ENCODE measurements at regions not wholly inside any gene's neighbourhood (a gene's known extent, or its start where the extent isn't known, plus 50 kb on each side); places are given as distances from the start of the nearest gene placed in this dataset.
"Not testable (repeated sequence)": the region's sequence is repeated elsewhere in the genome, so short reads cannot be mapped to it uniquely, and the experiment has no call there.

GRCh38 chr2:89797320-89798038 is 1106.0 kb downstream of the RPIA start:
- no peak for DNase-seq

GRCh38 chr2:89801207-89801606 is 1109.7 kb downstream of the RPIA start:
- DNase-seq, result not testable (repeated sequence)

DNA sequence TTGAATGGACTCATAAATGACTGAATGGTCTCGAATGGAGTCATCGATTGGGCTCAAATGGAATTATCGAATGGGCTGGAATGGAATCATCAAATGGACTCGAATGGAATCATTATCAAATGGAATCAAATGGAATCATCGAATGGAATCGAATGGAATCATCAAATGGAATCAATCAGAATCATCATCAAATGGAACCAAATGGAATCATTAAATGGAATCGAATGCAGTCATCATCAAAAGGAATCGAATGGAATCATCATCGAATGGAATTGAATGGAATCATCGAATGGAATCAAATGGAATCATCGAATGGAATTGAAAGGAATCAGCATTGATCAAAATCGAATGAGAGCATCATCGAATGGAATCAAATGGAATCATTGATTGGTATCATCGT is 1114.9 kb downstream of the RPIA start:
- DNase-seq, result not testable (repeated sequence)

GRCh38 chr2:89811295-89811694 is 1119.8 kb downstream of the RPIA start:
- DNase-seq, result no peak

GRCh38 chr2:89811910-89812309 is 1120.4 kb downstream of the RPIA start:
- DNase-seq, result not testable (repeated sequence)

DNA sequence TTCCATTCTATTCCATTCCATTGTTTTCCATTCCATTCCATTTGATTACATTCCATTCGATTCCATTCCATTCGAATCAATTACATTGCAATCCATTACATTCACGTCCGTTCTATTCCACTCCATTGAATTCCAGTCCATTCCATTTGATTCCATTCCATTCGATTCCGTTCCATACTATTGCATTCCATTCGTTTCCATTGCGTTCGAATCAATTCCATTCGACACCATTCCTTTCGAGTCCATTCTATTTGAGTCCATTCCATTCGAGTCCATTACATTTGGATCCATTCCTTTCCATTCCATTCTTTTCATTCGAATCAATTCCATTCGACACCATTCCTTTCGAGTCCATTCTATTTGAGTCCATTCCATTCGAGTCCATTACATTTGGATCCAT is 1122.9 kb downstream of the RPIA start:
- not testable (repeated sequence) for DNase-seq

DNA sequence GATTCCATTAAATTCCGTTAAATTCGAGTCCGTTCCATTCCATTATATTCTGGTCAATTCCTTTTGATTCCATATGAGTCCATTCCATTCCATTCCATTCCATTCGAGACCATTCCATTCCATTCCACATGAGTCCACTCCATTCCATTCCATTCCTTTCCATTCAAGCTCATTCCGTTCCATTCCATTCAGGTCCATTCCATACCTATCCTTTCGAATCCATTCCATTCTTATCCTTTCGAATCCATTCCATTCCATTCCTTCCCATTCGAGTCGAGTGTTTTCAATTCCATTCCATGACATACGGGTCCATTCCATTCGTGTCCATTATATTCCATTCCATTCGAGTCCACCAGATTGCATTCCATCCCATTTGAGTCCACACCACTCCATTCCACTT is 1127.4 kb downstream of the RPIA start:
- DNase-seq, result no peak

DNA sequence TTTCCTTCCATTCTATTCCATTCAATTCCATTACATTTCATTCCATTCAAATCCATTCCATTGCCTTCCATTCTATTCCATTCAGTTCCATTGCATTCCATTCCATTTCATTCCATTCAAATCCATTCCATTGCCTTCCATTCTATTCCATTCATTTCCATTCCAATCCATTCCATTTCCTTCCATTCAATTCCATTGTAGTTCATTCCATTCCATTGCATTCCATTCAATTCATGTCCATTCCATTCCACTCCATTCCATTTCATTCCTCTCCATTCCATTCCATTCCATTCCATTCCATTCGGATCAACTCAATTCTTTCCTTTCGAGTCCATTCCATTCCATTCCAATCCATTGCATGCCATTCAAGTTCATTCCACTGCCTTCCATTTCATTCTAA is 1128.3 kb downstream of the RPIA start:
- no peak for DNase-seq

DNA sequence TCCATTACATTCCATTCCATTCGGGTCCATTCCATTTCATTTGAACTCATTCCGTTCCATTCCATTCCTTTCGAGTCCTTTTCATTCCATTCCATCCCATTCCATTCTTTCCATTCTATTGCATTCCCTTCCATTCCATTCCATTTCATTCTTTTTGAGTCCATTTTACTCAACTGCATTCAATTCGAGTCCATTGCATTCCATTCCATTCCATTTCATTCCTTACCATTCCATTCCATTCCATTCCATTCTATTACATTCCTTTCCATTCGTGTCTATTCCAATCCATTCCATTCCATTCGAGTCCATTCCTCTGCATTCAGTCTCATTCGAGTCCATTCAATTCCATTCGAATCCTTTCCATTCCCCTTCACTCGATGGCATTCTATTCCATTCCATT is 1128.8 kb downstream of the RPIA start:
- no peak for DNase-seq

- no peak for DNase-seq
Observed at GRCh38 chr2:89821455-89821945, 1130.0 kb downstream of the RPIA start.

DNA sequence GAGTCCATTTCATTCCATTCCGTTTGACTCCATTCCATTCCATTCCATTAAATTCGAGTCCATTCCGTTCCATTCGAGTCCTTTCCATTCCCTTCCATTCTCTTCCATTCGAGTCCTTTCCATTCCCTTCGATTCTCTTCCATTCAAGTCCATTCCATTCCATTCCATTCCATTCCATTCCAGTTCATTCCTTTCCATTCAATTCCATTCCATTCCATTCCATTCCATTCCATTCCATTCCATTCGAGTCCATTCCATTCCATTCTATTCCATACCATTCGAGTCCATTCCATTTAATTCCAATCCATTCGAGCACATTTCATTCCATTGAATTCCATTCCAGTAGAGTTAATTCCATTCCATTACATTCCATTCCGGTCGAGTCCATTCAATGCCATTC is 1130.9 kb downstream of the RPIA start:
- not testable (repeated sequence) for DNase-seq

GRCh38 chr2:89823556-89823955 is 1132.1 kb downstream of the RPIA start:
- no peak for DNase-seq

GRCh38 chr2:89825034-89825433 is 1133.6 kb downstream of the RPIA start:
- no peak for DNase-seq

DNA sequence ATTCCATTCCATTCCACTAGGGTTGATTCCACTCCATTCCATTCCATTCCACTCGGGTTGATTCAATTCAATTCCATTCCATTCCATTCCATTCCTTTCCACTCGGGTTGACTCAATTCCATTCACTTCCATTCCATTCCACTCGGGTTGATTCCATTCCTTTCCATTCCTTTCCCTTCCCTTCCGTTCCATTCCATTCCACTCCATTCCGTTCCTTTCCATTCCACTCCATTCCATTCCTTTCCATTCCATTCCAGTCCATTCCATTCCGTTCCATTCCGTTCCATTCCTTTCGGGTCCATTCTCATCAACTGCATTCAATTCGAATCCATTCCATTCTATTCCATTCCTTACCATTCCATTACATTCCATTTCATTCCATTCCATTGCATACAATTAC is 1135.3 kb downstream of the RPIA start:
- not testable (repeated sequence) for DNase-seq

DNA sequence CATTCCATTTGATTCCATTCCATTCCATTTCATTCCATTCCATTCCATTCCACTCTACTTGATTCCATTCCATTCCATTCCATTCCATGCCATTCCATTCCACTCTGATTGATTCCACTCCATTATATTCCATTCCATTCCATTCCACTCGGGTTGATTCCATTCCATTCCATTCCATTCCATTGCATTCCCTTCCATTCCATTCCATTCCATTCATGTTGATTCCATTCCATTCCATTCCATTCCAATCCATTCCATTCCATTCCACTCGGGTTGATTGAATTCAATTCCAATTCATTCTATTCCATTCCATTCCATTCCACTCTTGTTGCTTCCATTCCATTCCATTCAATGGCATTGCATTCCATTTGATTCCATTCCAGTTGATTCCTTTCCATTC is 1136.4 kb downstream of the RPIA start:
- DNase-seq, result not testable (repeated sequence)

GRCh38 chr2:89828416-89828815 is 1136.9 kb downstream of the RPIA start:
- not testable (repeated sequence) for DNase-seq

DNA sequence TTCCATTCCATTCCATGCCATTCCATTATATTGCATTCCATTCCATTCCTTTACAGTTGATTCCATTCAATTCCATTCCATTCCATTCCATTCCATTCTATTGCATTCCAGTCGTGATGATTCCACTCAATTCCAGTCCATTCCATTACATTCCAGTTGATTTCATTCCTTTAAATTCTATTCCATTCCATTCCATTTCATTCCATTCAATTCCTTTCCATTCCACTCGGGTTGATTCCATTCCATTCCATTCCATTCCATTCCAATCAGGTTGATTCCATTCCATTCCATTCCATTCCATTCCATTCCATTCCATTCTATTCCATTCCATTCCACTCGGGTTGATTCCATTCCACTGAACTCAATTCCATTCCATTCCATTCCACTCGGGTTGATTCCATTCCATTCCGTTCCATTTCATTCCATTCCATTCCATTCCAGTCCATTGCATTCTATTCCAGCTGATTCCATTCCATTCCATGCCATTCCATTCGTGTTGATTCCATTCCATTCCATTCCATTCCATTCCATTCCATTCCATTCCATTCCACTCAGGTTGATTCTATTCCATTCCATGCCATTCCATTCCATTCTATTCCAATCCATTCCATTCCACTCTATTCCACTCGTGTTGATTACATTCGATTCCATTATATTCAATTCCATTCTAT is 1137.6 kb downstream of the RPIA start:
- not testable (repeated sequence) for DNase-seq

DNA sequence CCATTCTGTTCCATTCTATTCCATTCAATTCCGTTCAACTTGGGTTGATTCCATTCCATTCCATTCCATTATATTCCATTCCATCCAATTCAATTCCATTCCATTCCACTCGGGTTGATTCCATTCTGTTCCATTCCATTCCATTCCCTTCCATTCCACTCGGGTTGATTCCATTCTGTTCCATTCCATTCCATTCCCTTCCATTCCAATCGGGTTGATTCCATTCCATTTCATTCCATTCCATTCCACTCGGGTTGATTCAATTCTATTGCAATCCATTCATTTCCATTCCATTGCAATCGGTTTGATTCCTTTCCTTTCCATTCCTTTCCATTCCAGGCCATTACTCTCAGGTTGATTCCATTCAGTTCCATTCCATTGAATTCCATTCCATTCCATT is 1138.4 kb downstream of the RPIA start:
- DNase-seq, result no peak

- DNase-seq, result not testable (repeated sequence)
Observed at GRCh38 chr2:89830341-89831218, 1139.1 kb downstream of the RPIA start.

DNA sequence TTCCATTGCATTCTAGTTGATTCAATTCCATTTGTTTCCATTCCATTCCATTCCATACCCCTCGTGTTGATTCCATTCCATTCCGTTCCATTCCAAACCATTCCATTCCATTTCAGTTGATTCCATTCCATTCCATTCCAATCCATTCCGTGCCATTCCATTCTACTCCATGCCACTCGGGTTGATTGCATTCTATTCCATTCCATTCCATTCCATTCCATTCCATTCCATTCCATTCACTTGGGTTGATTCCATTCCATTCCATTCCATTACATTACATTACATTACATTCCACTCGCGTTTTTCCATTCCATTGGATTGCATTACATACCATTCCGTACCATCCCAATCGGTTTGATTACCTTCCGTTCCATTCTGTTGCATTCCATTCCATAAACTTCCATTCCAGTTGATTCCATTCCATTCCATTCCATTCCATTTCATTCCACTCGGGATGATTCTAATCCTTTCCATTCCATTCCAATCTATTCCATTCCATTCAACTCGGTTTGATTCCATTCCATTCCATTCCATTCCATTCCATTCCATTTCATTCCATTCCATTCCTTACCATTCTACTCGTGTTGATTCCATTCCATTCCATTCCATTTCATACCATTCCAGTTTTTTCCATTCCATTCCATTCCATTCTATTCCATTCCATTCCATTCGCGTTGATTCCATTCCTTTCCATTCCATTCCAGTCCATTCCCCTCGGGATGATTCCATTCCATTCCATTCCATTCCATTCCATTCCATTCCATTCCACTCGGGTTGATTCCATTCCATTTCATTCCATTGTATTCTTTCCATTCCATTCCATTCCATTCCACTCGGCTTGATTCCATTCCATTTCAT is 1140.4 kb downstream of the RPIA start:
- no peak for DNase-seq

DNA sequence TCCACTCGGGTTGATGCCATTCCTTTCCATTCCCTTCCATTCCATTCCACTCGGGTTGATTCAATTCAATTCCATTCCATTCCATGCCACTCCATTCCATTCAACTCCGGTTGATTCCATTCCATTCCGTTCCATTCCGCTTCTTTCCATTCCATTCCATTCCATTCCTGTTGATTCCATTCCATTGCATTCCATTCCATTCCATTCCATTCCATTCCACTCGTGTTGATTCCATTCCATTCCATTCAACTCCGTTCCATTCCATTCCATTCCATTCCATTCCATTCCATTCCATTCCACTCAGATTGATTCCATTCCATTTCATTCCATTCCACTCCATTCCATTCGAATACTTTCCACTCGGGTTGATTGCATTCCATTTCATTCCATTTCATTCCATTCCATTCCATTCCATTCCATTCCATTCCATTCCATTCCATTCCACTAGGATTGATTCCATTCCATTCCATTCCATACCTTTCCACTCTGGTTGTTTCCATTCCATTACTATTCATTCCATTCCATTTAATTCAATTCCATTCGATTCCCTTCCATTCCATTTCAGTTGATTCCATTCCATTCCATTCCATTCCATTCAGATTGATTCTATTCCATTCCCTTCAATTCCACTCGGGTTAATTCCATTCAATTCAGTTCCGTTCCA is 1141.8 kb downstream of the RPIA start:
- no peak for DNase-seq

DNA sequence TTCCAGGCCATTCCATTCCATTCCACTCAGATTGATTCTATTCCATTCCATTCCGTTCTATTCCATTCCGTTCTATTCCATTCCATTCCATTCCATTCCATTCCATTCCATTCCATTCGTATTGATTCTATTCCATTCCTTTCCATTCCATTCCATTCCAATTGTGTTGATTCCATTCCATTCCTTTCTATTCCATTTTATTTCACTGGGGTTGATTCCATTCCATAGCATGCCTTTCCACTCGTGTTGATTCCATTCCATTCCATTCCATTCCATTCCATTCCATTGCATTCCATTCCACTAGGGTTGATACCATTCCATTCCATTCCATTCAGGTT is 1142.3 kb downstream of the RPIA start:
- no peak for DNase-seq
